ENCODE measurements at regions not wholly inside any gene's neighbourhood (a gene's known extent, or its start where the extent isn't known, plus 50 kb on each side); places are given as distances from the start of the nearest gene placed in this dataset.

- TF ChIP-seq GPBP1L1 (CRISPR knock-in tag; IDR thresholded peaks at IDR 0.05) (no peak), RXRA (CRISPR knock-in tag; IDR thresholded peaks at IDR 0.05) (no peak), FOXA1 (IDR thresholded peaks at IDR 0.05) (no peak), FOXA1 (CRISPR knock-in tag; IDR thresholded peaks at IDR 0.05) (no peak), CTCF (CRISPR knock-in tag; IDR thresholded peaks at IDR 0.05) (no peak), SOX6 (IDR thresholded peaks at IDR 0.05) (no peak), SOX6 (CRISPR knock-in tag; IDR thresholded peaks at IDR 0.05) (no peak), NFE2L2 (IDR thresholded peaks at IDR 0.05; ENCODE audit: low read length) (no peak), CHD2 (IDR thresholded peaks at IDR 0.05; ENCODE audit: low read depth, low read length) (no peak)
Observed at GRCh38 chr11:92383430-92383829, 158.8 kb downstream of the FAT3 start.
